ENCODE measurements at regions not wholly inside any gene's neighbourhood (a gene's known extent, or its start where the extent isn't known, plus 50 kb on each side); places are given as distances from the start of the nearest gene placed in this dataset.

GRCh38 chr6:22896696-22897095 lies 327.3 kb downstream of the HDGFL1 start:
- H3K27ac ChIP-seq (ENCODE audit: insufficient read depth, low read length): no peak overlapping the region
- H3K4me3 ChIP-seq (replicated peaks in 1 of 4; ENCODE audit: control extremely low read depth in 1 of 4, insufficient read depth in 1 of 4, low read depth in 3 of 4, low read length in 4 of 4): no peak overlapping the region
- no peaks in the 10 kb centered on the region for H3K79me2 ChIP-seq (ENCODE audit: control insufficient read depth, insufficient read depth, low read length)
- no peaks in the 10 kb centered on the region for H3K27me3 ChIP-seq (ENCODE audit: control insufficient read depth, insufficient read depth, low read length)
- no peak for DNase-seq (ENCODE audit: low read depth in 2 of 2)
- no peaks in the 10 kb centered on the region for H4K20me1 ChIP-seq (ENCODE audit: control insufficient read depth, extremely low read depth, insufficient read depth, low read length)
- no peak overlapping the region for H3K9ac ChIP-seq (ENCODE audit: insufficient read depth, low read length)
- H3K9me3 ChIP-seq (ENCODE audit: control insufficient read depth, insufficient read depth, low read depth, low read length): no peaks in the 10 kb centered on the region
- no peak overlapping the region for H2AFZ ChIP-seq (ENCODE audit: low read length)
- no peak overlapping the region for H3K4me2 ChIP-seq (ENCODE audit: extremely low read depth, insufficient read depth, low read length)
- H3K4me1 ChIP-seq (ENCODE audit: control insufficient read depth, extremely low read depth, insufficient read depth, low read length): peaks cover 4% of the 10 kb centered on the region
- no peaks in the 10 kb centered on the region for H3K36me3 ChIP-seq (ENCODE audit: control insufficient read depth, insufficient read depth, low read length)
- TF ChIP-seq EZH2 (IDR thresholded peaks at IDR 0.05; ENCODE audit: low read length, missing control alignments): no peak
- TF ChIP-seq, protein P1, sequence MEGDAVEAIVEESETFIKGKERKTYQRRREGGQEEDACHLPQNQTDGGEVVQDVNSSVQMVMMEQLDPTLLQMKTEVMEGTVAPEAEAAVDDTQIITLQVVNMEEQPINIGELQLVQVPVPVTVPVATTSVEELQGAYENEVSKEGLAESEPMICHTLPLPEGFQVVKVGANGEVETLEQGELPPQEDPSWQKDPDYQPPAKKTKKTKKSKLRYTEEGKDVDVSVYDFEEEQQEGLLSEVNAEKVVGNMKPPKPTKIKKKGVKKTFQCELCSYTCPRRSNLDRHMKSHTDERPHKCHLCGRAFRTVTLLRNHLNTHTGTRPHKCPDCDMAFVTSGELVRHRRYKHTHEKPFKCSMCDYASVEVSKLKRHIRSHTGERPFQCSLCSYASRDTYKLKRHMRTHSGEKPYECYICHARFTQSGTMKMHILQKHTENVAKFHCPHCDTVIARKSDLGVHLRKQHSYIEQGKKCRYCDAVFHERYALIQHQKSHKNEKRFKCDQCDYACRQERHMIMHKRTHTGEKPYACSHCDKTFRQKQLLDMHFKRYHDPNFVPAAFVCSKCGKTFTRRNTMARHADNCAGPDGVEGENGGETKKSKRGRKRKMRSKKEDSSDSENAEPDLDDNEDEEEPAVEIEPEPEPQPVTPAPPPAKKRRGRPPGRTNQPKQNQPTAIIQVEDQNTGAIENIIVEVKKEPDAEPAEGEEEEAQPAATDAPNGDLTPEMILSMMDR (conservative IDR thresholded peaks at IDR 0.05 in 1 of 2, IDR thresholded peaks at IDR 0.05 in 1 of 2; ENCODE audit: low read depth in 1 of 2, low read length in 2 of 2): no peak

- Histone ChIP-seq H3K4me2 (ENCODE audit: extremely low read depth, insufficient read depth, low read length) (no peak overlapping the region), H3K79me2 (ENCODE audit: control insufficient read depth, insufficient read depth, low read length) (no peaks in the 10 kb centered on the region), H3K9ac (ENCODE audit: insufficient read depth, low read length) (no peak overlapping the region), H3K4me1 (ENCODE audit: control insufficient read depth, extremely low read depth, insufficient read depth, low read length) (no peaks in the 10 kb centered on the region), H3K4me3 (replicated peaks in 1 of 4; ENCODE audit: control extremely low read depth in 1 of 4, insufficient read depth in 1 of 4, low read depth in 3 of 4, low read length in 4 of 4) (no peak overlapping the region), H4K20me1 (ENCODE audit: control insufficient read depth, extremely low read depth, insufficient read depth, low read length) (no peaks in the 10 kb centered on the region), H3K27ac (ENCODE audit: insufficient read depth, low read length) (no peak overlapping the region), H2AFZ (ENCODE audit: low read length) (no peak overlapping the region), H3K36me3 (ENCODE audit: control insufficient read depth, insufficient read depth, low read length) (no peaks in the 10 kb centered on the region), H3K27me3 (ENCODE audit: control insufficient read depth, insufficient read depth, low read length) (no peaks in the 10 kb centered on the region), H3K9me3 (ENCODE audit: control insufficient read depth, insufficient read depth, low read depth, low read length) (no peaks in the 10 kb centered on the region)
- DNase-seq (ENCODE audit: low read depth in 2 of 2): peak in 1 of 2 donors; percentile 49
- TF ChIP-seq, protein P1 (conservative IDR thresholded peaks at IDR 0.05 in 1 of 2, IDR thresholded peaks at IDR 0.05 in 1 of 2; ENCODE audit: low read depth in 1 of 2, low read length in 2 of 2): no peak
- no peak for TF ChIP-seq EZH2 (IDR thresholded peaks at IDR 0.05; ENCODE audit: low read length, missing control alignments)
Measured at GRCh38 chr6:22899426-22899825, 330.1 kb downstream of the HDGFL1 start.

GRCh38 chr6:22903826-22904225 lies 334.5 kb downstream of the HDGFL1 start:
- no peaks in the 10 kb centered on the region for H4K20me1 ChIP-seq (ENCODE audit: control insufficient read depth, extremely low read depth, insufficient read depth, low read length)
- H2AFZ ChIP-seq (ENCODE audit: low read length): no peak overlapping the region
- no peaks in the 10 kb centered on the region for H3K79me2 ChIP-seq (ENCODE audit: control insufficient read depth, insufficient read depth, low read length)
- H3K4me2 ChIP-seq (ENCODE audit: extremely low read depth, insufficient read depth, low read length): no peak overlapping the region
- H3K9me3 ChIP-seq (ENCODE audit: control insufficient read depth, insufficient read depth, low read depth, low read length): no peaks in the 10 kb centered on the region
- H3K27me3 ChIP-seq (ENCODE audit: control insufficient read depth, insufficient read depth, low read length): no peaks in the 10 kb centered on the region
- H3K27ac ChIP-seq (ENCODE audit: insufficient read depth, low read length): no peak overlapping the region
- DNase-seq (ENCODE audit: low read depth in 2 of 2): no peak
- H3K4me1 ChIP-seq (ENCODE audit: control insufficient read depth, extremely low read depth, insufficient read depth, low read length): no peaks in the 10 kb centered on the region
- no peak for TF ChIP-seq EZH2 (IDR thresholded peaks at IDR 0.05; ENCODE audit: low read length, missing control alignments)
- TF ChIP-seq, protein P1 (conservative IDR thresholded peaks at IDR 0.05 in 1 of 2, IDR thresholded peaks at IDR 0.05 in 1 of 2; ENCODE audit: low read depth in 1 of 2, low read length in 2 of 2): no peak
- H3K36me3 ChIP-seq (ENCODE audit: control insufficient read depth, insufficient read depth, low read length): no peaks in the 10 kb centered on the region
- no peak overlapping the region for H3K9ac ChIP-seq (ENCODE audit: insufficient read depth, low read length)
- no peak overlapping the region for H3K4me3 ChIP-seq (replicated peaks in 1 of 4; ENCODE audit: control extremely low read depth in 1 of 4, insufficient read depth in 1 of 4, low read depth in 3 of 4, low read length in 4 of 4)
